DMS53 treated with DMSO at 0.1 percent for 48 hours (cell line): ENCODE measurements at regions not wholly inside any gene's neighbourhood (a gene's known extent, or its start where the extent isn't known, plus 50 kb on each side); places are given as distances from the start of the nearest gene placed in this dataset.
A peak's percentile ranks its signal among the peaks of the same experiment; 100 is the strongest.

Source experiments
- DNase-seq: peaks from one replicate; lab custom pipeline; 2025; ENCODE audit not compliant: unreplicated experiment; lab: John Stamatoyannopoulos, UW

GRCh38 chr21:41594268-41594667 lies 86.3 kb upstream of the TMPRSS2 start:
- DNase-seq, result no peak

- DNase-seq, result no peak
Observed at GRCh38 chr21:41593760-41594138, 85.8 kb upstream of the TMPRSS2 start.

GRCh38 chr21:41593051-41593759 lies 85.2 kb upstream of the TMPRSS2 start:
- DNase-seq, result peak; percentile 5

GRCh38 chr21:41589620-41590175 lies 81.7 kb upstream of the TMPRSS2 start:
- no peak for DNase-seq

- no peak for DNase-seq
Observed at GRCh38 chr21:41589131-41589530, 81.2 kb upstream of the TMPRSS2 start.

GRCh38 chr21:41585199-41585994 lies 77.4 kb upstream of the TMPRSS2 start:
- no peak for DNase-seq

GRCh38 chr21:41584603-41585176 lies 76.7 kb upstream of the TMPRSS2 start:
- no peak for DNase-seq

GRCh38 chr21:41583274-41583790 lies 75.4 kb upstream of the TMPRSS2 start:
- DNase-seq, result peak; percentile 67

- DNase-seq, result no peak
Observed at GRCh38 chr21:41582866-41583265, 74.9 kb upstream of the TMPRSS2 start.

- no peak for DNase-seq
Observed at GRCh38 chr21:41582298-41582840, 74.4 kb upstream of the TMPRSS2 start.

- DNase-seq, result no peak
Observed at GRCh38 chr21:41581592-41582228, 73.8 kb upstream of the TMPRSS2 start.

- DNase-seq, result peak; percentile 10
Observed at GRCh38 chr21:41580758-41581554, 73.0 kb upstream of the TMPRSS2 start.

- no peak for DNase-seq
Observed at GRCh38 chr21:41579692-41580091, 71.7 kb upstream of the TMPRSS2 start.

- no peak for DNase-seq
Observed at GRCh38 chr21:41578716-41579115, 70.8 kb upstream of the TMPRSS2 start.

- no peak for DNase-seq
Observed at GRCh38 chr21:41578083-41578482, 70.1 kb upstream of the TMPRSS2 start.

GRCh38 chr21:41576013-41576615 lies 68.2 kb upstream of the TMPRSS2 start:
- DNase-seq, result no peak

- no peak for DNase-seq
Observed at GRCh38 chr21:41573902-41574690, 66.1 kb upstream of the TMPRSS2 start.

GRCh38 chr21:41571938-41572510 lies 64.1 kb upstream of the TMPRSS2 start:
- no peak for DNase-seq
